GM18526 (cell line): ENCODE measurements at regions not wholly inside any gene's neighbourhood (a gene's known extent, or its start where the extent isn't known, plus 50 kb on each side); places are given as distances from the start of the nearest gene placed in this dataset.

ENCODE experiments used
- POLR2A ChIP-seq: IDR thresholded peaks from 3 replicates; pipeline ENCODE4 v1.6.1; 2011; ENCODE audit not compliant: insufficient read length; ENCODE audit errors: extremely low read depth

DNA sequence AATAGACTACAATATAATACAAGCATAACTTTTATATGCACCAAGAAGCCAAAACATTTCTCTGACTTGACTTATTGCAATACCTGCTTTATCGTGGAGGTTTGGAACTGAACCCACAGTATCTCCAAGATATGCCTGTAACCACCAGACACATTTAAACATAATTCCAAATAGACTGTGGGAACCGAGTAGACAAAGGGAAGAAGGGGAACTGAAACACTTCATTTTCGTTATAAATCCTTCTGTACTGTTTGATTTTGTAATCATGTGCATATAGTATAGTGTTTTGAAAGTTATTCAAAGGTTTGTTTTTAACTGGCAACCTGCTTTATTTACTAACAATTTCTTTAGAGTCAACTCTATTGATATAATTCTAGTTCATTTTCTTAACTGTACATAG lies 154.9 kb upstream of the BEND6 start:
- TF ChIP-seq POLR2A = no peak

DNA sequence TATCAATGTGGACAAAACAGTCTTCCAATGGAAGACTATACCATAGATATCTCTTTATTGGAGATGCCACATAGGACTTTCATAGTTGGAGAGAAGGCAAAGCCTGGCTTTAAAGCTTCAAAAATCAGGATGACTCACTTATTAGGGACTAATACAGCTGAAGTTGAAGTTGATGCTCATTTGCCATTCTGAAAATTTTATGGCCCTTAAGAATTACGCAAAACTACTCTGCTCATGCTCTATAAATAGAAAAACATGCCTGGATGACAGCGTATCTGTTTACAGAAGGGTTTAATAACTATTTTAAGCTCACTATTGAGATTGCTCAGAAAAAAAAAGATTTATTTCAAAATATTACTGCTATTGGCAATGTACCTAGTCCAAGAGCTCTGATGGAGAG lies 155.5 kb upstream of the DST start:
- no peak for TF ChIP-seq POLR2A

DNA sequence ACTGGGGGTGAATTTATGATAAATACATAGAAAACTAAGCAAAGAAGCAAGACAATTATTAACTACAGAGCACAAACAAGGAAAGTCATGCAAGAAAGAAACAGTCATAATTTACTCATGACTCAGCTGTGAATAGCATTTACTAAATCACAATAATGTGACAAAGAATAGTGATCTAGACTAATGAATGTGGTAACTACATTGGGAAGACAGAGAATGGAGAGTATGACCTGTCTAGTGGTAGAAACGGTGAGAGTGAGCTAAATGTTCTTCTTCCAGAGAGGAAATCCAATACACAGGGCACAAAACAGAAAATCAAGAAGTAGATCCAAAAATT lies 153.5 kb upstream of the DST start:
- no peak for TF ChIP-seq POLR2A

DNA sequence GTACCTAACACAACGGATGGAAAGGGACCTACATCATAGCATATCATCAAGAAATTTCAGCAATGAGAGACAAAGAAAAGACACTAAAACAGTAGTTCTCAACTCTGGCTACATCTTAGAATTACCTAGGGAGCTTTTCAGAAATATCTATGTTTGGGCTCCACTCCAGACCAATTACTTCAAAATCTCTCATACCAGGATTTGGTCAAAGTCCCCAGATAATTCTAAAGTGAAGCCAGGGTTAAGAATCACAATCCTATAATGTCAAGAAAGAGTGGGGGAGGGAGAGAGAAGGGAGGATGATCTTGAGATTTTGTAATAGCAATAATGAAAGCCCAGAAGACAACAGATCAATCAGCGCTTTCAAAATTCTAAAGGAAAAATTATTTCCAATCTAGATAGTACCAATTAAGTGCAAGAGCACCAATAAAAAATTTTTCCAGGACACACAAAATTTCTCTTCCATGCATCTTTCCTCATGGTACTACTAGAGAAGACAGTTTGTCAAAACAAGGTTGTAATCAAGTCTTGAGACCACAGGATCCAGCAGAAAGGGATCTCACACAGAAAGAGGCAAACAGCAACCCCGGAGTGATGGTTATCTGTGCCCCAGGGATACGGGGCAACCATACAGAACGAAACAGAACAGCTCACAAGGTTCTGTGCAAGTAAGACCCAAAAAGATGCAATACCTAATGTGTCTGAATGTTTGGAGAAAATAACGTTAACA lies 152.9 kb upstream of the DST start:
- TF ChIP-seq POLR2A = no peak

DNA sequence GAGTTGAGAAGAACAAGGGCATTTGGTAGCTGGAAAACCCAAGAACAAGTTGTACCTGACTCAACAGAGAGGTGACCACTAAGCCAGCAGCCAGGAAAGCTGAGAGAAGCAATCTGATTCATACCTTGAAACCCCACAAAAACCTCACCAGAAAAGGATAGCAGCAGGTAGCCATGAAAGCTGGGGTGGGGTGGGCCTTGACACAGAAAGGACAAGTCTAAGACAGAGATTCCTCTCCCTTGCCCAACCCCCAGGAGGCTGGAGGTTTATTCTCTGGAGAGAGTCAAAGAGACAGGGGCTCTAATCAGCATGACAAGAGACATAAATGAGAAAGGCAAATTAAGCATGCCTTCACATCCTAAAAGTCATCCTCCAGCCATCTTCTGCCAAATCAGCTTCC lies 151.7 kb upstream of the DST start:
- TF ChIP-seq POLR2A = no peak

DNA sequence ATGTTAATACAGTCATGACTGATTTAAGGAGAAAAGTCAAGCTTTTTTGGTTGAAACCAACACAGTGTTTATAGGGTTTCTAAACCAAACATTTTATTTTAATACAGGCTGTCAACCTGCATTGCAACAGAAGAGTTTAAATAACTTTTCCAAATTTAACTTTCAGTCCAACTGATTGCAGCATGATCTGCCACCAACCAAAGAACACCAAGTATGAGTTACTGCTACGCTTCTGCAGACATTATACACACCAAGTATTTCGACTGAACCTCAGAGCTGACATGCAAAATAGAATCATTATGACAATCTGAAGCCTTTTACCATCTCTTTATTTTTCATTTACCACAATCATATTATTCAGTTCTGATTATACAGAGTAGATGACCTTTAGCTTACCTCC lies 151.2 kb upstream of the DST start:
- TF ChIP-seq POLR2A = no peak

DNA sequence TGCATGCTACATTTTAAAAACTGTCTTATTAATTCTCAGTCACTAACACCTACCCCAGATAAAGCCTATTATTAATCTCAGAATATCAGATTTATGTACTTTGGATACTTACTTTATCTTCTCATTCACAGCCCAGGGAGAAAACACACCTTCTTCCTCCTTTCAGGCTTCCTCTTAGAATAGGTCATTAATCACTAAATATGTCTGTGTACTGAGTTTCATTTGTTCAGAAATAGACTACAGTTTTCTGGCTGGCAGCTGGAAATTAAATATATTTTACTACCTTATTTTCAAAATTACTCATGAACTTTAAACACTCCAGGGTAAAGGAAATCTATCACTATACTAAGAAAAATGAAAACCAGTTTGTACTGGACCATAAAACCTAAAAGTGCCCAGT lies 147.7 kb upstream of the DST start:
- TF ChIP-seq POLR2A = no peak

DNA sequence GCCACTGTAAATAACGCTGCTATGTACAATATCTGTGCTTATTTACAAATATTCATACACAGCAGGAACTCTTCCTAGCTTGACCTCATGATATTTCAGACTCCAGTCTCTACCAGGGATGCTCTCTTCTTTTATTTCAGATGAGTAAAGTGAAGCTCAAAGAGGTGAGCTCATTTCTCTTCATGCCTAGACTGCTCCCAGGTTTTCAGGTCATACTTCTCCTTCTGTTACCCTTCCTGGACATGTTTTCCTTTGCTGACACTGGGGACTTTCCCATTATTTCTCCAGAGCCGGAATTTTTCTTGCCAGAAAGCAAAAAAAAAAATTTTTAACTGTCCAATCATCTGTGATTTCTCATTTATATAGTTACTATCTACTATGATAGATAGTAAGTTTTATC lies 147.2 kb upstream of the DST start:
- TF ChIP-seq POLR2A = no peak

DNA sequence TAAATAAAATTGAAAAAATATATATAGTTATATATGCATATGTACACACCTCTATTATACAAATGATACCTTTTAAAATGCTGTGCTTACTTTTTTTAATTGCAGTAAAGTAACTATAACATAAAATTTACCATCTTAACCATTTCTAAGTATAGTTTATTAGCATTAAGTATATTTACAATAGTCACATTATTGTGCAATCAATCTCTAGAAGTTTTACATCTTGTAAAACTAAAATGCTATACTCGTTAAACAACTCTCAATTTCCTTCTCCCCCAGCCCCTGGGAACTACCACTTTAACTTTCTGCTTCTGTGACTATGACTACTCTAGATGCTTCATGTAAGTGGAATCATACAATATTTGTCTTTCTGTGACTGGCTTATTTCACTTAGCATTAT lies 146.7 kb upstream of the DST start:
- TF ChIP-seq POLR2A = no peak

DNA sequence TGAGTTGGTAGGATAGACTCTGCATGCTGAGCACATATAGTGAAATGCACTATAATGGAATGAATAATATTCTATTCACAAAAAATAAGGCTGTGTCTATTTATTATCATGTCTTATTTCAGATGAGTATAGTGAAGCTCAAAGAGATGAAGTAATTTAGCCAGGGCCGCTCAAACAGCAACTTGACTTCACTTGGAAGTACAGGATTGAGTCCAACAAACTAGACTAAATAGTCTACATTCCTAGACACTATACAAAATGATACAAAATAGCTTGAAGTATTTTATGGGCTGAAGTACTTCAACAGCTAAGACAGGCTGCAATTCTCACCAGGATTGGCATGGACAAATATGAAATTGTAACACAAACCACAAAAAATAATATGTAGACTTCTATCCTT lies 144.5 kb upstream of the DST start:
- TF ChIP-seq POLR2A = no peak

DNA sequence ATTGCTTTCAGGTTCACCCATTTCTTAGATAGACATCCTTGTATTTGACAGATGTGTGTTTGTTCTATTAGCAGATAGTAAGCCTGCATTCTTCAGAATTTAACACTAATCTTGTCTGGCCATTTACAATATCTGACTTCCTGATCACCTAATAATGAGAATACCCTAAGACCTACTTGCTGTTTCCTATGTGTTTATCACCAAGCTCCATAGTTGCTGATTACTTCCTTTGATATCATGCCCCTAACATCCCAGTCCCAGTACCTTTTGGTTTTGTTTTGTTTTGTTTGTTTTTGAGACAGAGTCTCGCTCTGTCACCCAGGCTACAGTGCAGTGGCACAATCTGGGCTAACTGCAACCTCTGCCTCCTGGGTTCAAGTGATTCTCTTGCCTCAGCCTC lies 143.6 kb upstream of the DST start:
- TF ChIP-seq POLR2A = no peak

DNA sequence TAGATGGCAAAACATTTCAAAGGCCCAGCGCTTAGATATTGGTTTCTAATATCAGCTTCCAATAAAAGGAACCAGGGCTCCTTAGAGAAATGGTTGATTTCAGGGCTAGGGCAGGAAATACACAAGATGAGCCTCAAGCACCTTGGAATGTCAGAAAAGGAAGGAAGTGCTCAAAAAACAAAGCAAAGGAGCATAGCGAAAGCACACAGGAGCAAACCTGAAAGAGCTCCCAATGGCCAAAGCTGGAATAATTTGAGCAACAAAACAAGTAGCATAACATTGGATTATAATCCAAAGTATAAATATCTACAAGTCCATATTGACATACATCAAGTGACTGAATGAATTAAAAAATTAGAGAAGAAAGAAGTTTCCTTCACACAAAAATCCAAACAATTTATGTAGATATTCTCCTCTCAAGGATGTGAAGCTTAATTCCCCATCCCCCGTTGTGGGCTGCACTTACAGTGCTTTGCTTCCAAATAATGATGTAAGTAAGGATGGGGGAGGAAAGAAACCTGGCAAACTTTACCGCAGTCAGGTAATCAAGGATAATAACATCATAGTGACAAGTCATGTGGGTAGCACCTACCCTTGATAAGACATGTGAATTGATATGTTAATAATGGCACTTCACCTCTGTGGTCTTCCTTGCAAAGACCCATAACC lies 132.9 kb upstream of the DST start:
- TF ChIP-seq POLR2A = no peak

DNA sequence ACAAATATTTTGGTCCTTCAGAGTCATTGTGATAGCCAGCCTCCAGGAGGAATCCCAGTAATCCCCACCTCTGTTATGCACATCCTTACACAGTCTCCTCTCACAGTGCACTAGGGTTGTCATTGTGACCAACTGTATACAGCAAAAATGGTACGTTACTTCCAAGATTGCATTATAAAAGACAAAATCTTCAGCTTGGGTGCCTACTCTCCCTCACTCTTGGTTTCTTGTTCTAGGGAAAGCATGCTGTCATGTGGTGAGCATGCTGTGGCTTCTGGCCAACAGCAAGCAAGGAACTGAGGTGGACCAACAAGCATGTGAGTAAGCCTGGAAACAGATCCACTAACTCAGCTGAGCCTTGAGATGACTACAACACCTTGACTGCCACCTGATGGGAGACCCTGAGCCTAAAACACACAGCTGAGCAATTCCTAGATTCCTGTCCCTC lies 130.1 kb upstream of the DST start:
- no peak for TF ChIP-seq POLR2A

DNA sequence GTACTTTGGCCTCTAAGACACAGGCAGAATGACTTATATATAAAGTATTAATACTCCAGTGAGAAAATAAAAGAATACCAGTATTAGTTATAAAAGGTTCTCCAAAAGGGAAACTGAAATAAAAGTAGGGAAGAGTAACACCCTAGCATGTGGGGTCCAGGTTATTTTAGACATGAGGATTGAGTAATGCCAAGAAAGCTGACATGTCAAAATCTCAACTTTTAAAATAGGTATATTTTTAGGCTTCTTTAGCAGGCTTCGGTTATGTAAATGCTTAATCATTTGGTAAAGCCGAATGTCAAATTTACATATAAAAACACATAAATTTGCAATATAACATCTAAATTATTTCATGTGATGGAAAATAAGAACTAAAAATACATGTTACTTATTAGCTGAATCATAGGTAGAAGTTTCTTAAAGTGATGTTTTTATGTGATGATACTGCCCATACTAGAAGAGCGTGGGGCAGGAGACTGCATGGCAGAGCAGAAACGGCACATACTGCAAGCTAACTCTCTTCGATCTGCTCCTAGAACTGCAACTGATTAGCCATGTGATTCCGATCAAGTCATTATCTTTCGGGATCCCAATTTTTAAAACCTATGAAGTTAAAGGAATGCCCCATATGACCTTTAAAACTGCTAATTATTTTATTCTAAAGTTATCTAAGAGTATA lies 129.4 kb upstream of the DST start:
- TF ChIP-seq POLR2A = no peak

DNA sequence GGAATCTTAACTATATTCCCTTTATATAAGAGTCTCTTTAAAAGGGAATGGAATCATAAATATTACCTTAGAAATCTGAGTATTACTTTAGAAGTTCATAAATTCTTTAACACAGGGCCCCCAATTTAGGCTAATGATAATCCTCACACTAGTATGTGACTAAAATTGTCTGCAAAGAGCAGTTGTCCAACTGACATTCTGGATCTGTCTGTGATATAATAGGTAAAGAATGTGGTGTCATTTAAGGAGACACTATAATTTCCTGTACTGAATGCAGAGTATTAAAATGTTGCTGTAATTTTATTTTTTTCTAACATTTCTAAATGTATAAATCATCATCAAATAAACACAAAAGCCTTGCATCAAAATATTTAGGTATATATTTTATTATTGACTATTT lies 128.5 kb upstream of the DST start:
- no peak for TF ChIP-seq POLR2A

DNA sequence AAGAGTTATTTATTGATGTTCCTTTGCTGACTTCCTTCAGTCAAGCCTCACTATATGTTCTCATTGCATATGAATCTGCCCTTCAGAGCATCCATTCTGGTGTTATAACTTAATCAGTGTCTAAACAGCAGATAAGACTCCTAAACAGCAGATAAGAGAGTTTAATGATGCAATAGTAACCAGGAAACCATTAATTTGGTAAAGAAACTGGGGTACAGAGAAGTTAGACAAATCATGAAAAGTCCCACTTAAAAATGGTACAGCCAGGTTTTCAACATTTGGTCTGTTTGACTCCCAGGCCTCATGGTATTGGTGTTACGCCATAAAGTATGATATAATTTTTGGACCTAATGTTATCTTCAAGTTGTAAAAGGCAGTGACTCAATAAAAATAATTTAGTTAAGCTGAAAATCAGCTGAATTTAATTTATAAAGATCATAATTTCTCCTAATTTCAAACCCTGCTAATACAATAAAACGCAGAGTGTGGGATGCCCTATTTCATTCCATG lies 127.4 kb upstream of the DST start:
- no peak for TF ChIP-seq POLR2A
